Calu3 (cell line): ENCODE measurements at regions not wholly inside any gene's neighbourhood (a gene's known extent, or its start where the extent isn't known, plus 50 kb on each side); places are given as distances from the start of the nearest gene placed in this dataset.

Experiments
- BruUV-seq: library from RNA; stranded (reverse); fragments of 400-500 nt; replicated peaks from 2 replicates; lab custom pipeline; 2021; lab: Mats Ljungman, UMichigan
- CTCF ChIA-PET: fragments of 300-600 bp; sonication (Branson Sonifier 250); formaldehyde crosslinking; loops from one replicate; lab custom pipeline; 2022; ENCODE audit warnings: antibody characterized with exemption; lab: Charles Lee
- DNase-seq: peaks from one replicate; pipeline ENCODE4 v3.0.0; 2022
- H3K27ac Mint-ChIP-seq: one replicate; pipeline ENCODE4 v1.8.0; 2022; ENCODE audit warnings: mixed read lengths; ENCODE audit not compliant: unreplicated experiment
- H3K27me3 Mint-ChIP-seq: one replicate; pipeline ENCODE4 v1.8.0; 2022; ENCODE audit warnings: mixed read lengths; ENCODE audit not compliant: unreplicated experiment
- H3K36me3 Mint-ChIP-seq: one replicate; pipeline ENCODE4 v1.8.0; 2022; ENCODE audit warnings: mild to moderate bottlenecking, moderate library complexity, mixed read lengths; ENCODE audit not compliant: insufficient read depth, unreplicated experiment
- H3K4me1 Mint-ChIP-seq: one replicate; pipeline ENCODE4 v1.8.0; 2022; ENCODE audit warnings: mild to moderate bottlenecking, low read depth, mixed read lengths; ENCODE audit not compliant: unreplicated experiment
- H3K4me3 Mint-ChIP-seq: one replicate; pipeline ENCODE4 v1.8.0; 2022; ENCODE audit warnings: mild to moderate bottlenecking, low read depth, moderate library complexity, mixed read lengths; ENCODE audit not compliant: unreplicated experiment
- H3K9me3 Mint-ChIP-seq: one replicate; pipeline ENCODE4 v1.8.0; 2022; ENCODE audit warnings: low read depth, mixed read lengths; ENCODE audit not compliant: unreplicated experiment
- intact Hi-C: fragments of 100-400 bp; cut with micrococcal nuclease; formaldehyde crosslinking; loops from one replicate; pipeline ENCODE4 v1.10.0; 2022; ENCODE audit not compliant: unreplicated experiment
- TF ChIP-seq, protein P1 (sequence below): fragments of 200-600 bp; IDR thresholded peaks from one replicate; pipeline ENCODE4 v1.8.0; 2022; ENCODE audit warnings: antibody characterized with exemption; ENCODE audit not compliant: unreplicated experiment

- intact Hi-C loops, result no loop called here
- H3K4me3 Mint-ChIP-seq, result no peak overlapping the region
- BruUV-seq, result no TSS peak
- H3K27me3 Mint-ChIP-seq, result no peaks in the 10 kb centered on the region
- H3K4me1 Mint-ChIP-seq, result no peaks in the 10 kb centered on the region
- no peak overlapping the region for H3K27ac Mint-ChIP-seq
- TF ChIP-seq, protein P1, sequence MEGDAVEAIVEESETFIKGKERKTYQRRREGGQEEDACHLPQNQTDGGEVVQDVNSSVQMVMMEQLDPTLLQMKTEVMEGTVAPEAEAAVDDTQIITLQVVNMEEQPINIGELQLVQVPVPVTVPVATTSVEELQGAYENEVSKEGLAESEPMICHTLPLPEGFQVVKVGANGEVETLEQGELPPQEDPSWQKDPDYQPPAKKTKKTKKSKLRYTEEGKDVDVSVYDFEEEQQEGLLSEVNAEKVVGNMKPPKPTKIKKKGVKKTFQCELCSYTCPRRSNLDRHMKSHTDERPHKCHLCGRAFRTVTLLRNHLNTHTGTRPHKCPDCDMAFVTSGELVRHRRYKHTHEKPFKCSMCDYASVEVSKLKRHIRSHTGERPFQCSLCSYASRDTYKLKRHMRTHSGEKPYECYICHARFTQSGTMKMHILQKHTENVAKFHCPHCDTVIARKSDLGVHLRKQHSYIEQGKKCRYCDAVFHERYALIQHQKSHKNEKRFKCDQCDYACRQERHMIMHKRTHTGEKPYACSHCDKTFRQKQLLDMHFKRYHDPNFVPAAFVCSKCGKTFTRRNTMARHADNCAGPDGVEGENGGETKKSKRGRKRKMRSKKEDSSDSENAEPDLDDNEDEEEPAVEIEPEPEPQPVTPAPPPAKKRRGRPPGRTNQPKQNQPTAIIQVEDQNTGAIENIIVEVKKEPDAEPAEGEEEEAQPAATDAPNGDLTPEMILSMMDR, result no peak
- no peaks in the 10 kb centered on the region for H3K36me3 Mint-ChIP-seq
- DNase-seq, result no peak
- no peaks in the 10 kb centered on the region for H3K9me3 Mint-ChIP-seq
- CTCF ChIA-PET, result no interaction called here
Observed at GRCh38 chr13:55569082-55569481, 1571.6 kb upstream of the PRR20A start.

DNA sequence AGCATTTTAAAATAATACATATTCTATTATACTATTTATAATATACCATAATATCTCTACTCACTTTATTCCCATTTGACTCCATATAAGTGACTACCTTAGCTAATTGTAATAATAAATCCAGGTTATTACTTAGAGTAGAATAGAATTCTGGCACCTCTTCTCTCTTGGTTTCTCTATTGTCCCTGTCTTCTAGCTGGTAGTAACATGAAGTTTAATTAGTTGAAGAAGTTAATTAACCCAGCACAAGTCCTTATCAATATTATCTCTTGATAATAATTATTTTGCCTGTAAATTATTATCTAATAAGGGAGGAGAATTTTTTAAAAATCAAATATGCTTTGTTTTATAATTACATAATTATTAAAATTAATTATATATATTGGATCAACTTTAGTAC lies 1571.2 kb upstream of the PRR20A start:
- H3K27me3 Mint-ChIP-seq, result no peaks in the 10 kb centered on the region
- intact Hi-C loops, result no loop called here
- CTCF ChIA-PET, result no interaction called here
- TF ChIP-seq, protein P1, result no peak
- no peaks in the 10 kb centered on the region for H3K4me1 Mint-ChIP-seq
- BruUV-seq, result no TSS peak
- H3K9me3 Mint-ChIP-seq, result no peaks in the 10 kb centered on the region
- no peak overlapping the region for H3K27ac Mint-ChIP-seq
- H3K4me3 Mint-ChIP-seq, result no peak overlapping the region
- no peak for DNase-seq
- H3K36me3 Mint-ChIP-seq, result no peaks in the 10 kb centered on the region

DNA sequence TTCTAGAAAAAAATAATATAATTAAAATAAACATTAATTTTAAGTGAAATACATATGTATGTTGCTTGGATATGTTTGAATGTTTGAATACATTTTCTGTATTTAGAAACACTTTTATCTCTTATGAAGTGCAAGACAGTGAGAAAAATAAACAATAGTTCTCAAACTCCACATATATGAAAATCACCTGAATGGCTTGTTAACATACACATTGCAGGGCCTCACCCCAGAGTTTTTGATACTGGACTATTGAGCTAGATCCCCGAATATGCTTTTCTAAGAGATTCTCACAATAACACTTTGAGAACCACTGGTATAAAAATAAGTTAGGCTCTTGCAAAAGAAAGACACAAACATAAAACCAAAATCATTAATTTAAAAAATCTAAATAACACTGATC lies 1570.3 kb upstream of the PRR20A start:
- intact Hi-C loops, result no loop called here
- Mint-ChIP-seq H3K27ac (no peak overlapping the region), H3K27me3 (no peaks in the 10 kb centered on the region), H3K4me1 (no peaks in the 10 kb centered on the region), H3K9me3 (no peaks in the 10 kb centered on the region), H3K4me3 (no peak overlapping the region), H3K36me3 (no peaks in the 10 kb centered on the region)
- no TSS peak for BruUV-seq
- TF ChIP-seq, protein P1, result no peak
- DNase-seq, result no peak
- CTCF ChIA-PET, result no interaction called here

GRCh38 chr13:55571237-55571867 lies 1569.4 kb upstream of the PRR20A start:
- no peaks in the 10 kb centered on the region for H3K4me1 Mint-ChIP-seq
- DNase-seq, result no peak
- no peaks in the 10 kb centered on the region for H3K9me3 Mint-ChIP-seq
- no peaks in the 10 kb centered on the region for H3K27me3 Mint-ChIP-seq
- intact Hi-C loops, result no loop called here
- H3K27ac Mint-ChIP-seq, result no peak overlapping the region
- TF ChIP-seq, protein P1, result no peak
- BruUV-seq, result no TSS peak
- CTCF ChIA-PET, result no interaction called here
- no peaks in the 10 kb centered on the region for H3K36me3 Mint-ChIP-seq
- no peak overlapping the region for H3K4me3 Mint-ChIP-seq
